K562 (cell line): ENCODE measurements at regions not wholly inside any gene's neighbourhood (a gene's known extent, or its start where the extent isn't known, plus 50 kb on each side); places are given as distances from the start of the nearest gene placed in this dataset.

Experiments used
- ATAC-seq: fragments of 200-7000 bp; cut with Tn5 transposase; 3 replicates; pipeline ENCODE4 v1.9.1; 2020; ENCODE audit warnings: moderate library complexity
- BruUV-seq: library from RNA; stranded (reverse); fragments of 400-500 nt; replicated peaks from 2 replicates; lab custom pipeline; 2021; lab: Mats Ljungman, UMichigan
- CTCF ChIA-PET: fragments of 300-600 bp; formaldehyde crosslinking; extraction: SDS; loops from one replicate; lab custom pipeline; 2021; ENCODE audit warnings: low intra/inter-chr PET ratio; lab: Yijun Ruan, JAX
- POLR2A ChIA-PET: fragments of 300-600, 350-650 bp; sonication (Branson Sonifier 250); formaldehyde crosslinking; extraction: SDS; loops from one replicate; lab custom pipeline; 2021; ENCODE audit warnings: antibody characterized with exemption, inconsistent platforms; lab: Yijun Ruan, JAX
- DNase-seq, 4 experiments: peaks; one replicate each; pipeline versions ENCODE4 v3.0.0 to v3.0.0-alpha.2; 2011 to 2018; ENCODE audit warnings: low spot score in 3 of 4, mixed read lengths in 3 of 4; ENCODE audit errors: extremely low read depth in 1 of 4
- FAIRE-seq: peaks from 2 replicates; lab custom pipeline; 2011; peaks lifted over from hg19 to GRCh38; lab: Jason Lieb, UNC
- H2AFZ ChIP-seq: 2 replicates; pipeline ENCODE4 v1.6.0; 2011; ENCODE audit warnings: low read depth, low read length, control low read depth, inconsistent platforms
- H3K27ac ChIP-seq: fragments of 200-600 bp; 3 replicates; pipeline ENCODE4 v1.8.0; 2011; ENCODE audit warnings: low read depth, mild to moderate bottlenecking, control low read depth, inconsistent platforms, low read length, moderate library complexity, mixed read lengths; ENCODE audit errors: extremely low read depth
- H3K27me3 ChIP-seq, 2 experiments: fragments of 300-600 bp in 1 of 2; 2 replicates in 1 of 2; 3 replicates in 1 of 2; pipeline versions ENCODE4 v1.6.0 to v1.8.0; 2011; ENCODE audit warnings: inconsistent platforms in 2 of 2, low read length in 2 of 2, mild to moderate bottlenecking in 1 of 2, mixed read lengths in 1 of 2, moderate library complexity in 1 of 2; ENCODE audit not compliant: control insufficient read depth in 2 of 2, insufficient read depth in 2 of 2
- H3K36me3 ChIP-seq: fragments of 300-600 bp; 3 replicates; pipeline ENCODE4 v1.8.0; 2011; ENCODE audit warnings: mild to moderate bottlenecking, low read length, inconsistent platforms; ENCODE audit not compliant: control insufficient read depth, insufficient read depth
- H3K4me1 ChIP-seq, 2 experiments: fragments of 200-600 bp in 1 of 2; replicated peaks in 1 of 2; 2 replicates in 1 of 2; 3 replicates in 1 of 2; pipeline versions ENCODE4 v1.5.1 to v1.8.0; 2011; ENCODE audit warnings: inconsistent platforms in 2 of 2, low read length in 2 of 2, mild to moderate bottlenecking in 1 of 2, mixed read lengths in 1 of 2, moderate library complexity in 1 of 2; ENCODE audit not compliant: control insufficient read depth in 2 of 2, insufficient read depth in 2 of 2
- H3K4me2 ChIP-seq: 2 replicates; pipeline ENCODE4 v1.6.1; 2011; ENCODE audit warnings: low read length, control low read depth, inconsistent platforms, mixed read lengths; ENCODE audit not compliant: insufficient read depth
- H3K4me3 ChIP-seq: fragments of 200-600 bp; sonication (generic), shearing (Covaris generic); 2 replicates; pipeline ENCODE4 v1.5.1; 2016; ENCODE audit warnings: control low read depth, inconsistent platforms
- H3K79me2 ChIP-seq: fragments of 200-600 bp; 3 replicates; pipeline ENCODE4 v1.8.0; 2011; ENCODE audit warnings: low read length, inconsistent platforms; ENCODE audit not compliant: control insufficient read depth, insufficient read depth
- H3K9ac ChIP-seq, 2 experiments: 2 replicates each; pipeline versions ENCODE4 v1.6.0 to v1.6.1; 2011; ENCODE audit warnings: low read depth in 2 of 2, low read length in 2 of 2, control low read depth in 1 of 2, inconsistent platforms in 1 of 2, mild to moderate bottlenecking in 1 of 2, mixed read lengths in 1 of 2; ENCODE audit not compliant: insufficient read depth in 1 of 2
- H3K9me1 ChIP-seq: one replicate; pipeline ENCODE4 v1.6.0; 2011; ENCODE audit warnings: inconsistent platforms, mild to moderate bottlenecking, low read length, moderate library complexity; ENCODE audit not compliant: control insufficient read depth, insufficient read depth
- H3K9me3 ChIP-seq: replicated peaks from 2 replicates; pipeline ENCODE4 v1.5.1; 2011; ENCODE audit warnings: low read depth, low read length, inconsistent platforms; ENCODE audit not compliant: control insufficient read depth, insufficient read depth
- H4K20me1 ChIP-seq: replicated peaks from 2 replicates; pipeline ENCODE4 v1.6.1; 2011; ENCODE audit warnings: low read length, inconsistent platforms, mixed read lengths; ENCODE audit not compliant: control insufficient read depth, insufficient read depth
- ATF7 ChIP-seq: fragments of 450-650 bp; IDR thresholded peaks from 2 replicates; pipeline ENCODE4 v1.7.1; 2014; ENCODE audit warnings: mild to moderate bottlenecking, moderate library complexity
- FOXP1 ChIP-seq: sonication (generic); formaldehyde crosslinking; IDR thresholded peaks from 2 replicates; pipeline ENCODE4 v1.8.0; 2022; ENCODE audit warnings: mild to moderate bottlenecking, missing genetic modification reagents
- FUS ChIP-seq: fragments of 200-400 bp; formaldehyde crosslinking; optimal IDR thresholded peaks from 2 replicates; pipeline ENCODE3; 2017; ENCODE audit warnings: low read depth, low read length
- IFI16 ChIP-seq: fragments of 250-450 bp; sonication (Bioruptor Pico); IDR thresholded peaks from 2 replicates; pipeline ENCODE4 v2.1.2; 2022; ENCODE audit warnings: mild to moderate bottlenecking, inconsistent platforms
- KDM5B ChIP-seq: fragments of 200-600 bp; sonication (generic); IDR thresholded peaks from 2 replicates; pipeline ENCODE4 v1.6.1; 2012; ENCODE audit warnings: low read depth, mild to moderate bottlenecking, moderate library complexity, low read length, control low read depth, inconsistent platforms; ENCODE audit not compliant: insufficient replicate concordance
- KLF13 ChIP-seq: fragments of 450-650 bp; IDR thresholded peaks from 2 replicates; pipeline ENCODE4 v1.6.1; 2016; ENCODE audit warnings: missing genetic modification characterization, low read depth, mild to moderate bottlenecking, missing compliant biosample characterization, moderate library complexity, borderline replicate concordance
- KLF6 ChIP-seq: fragments of 250-450 bp; sonication (Bioruptor Pico); IDR thresholded peaks from 2 replicates; pipeline ENCODE4 v1.4.0; 2020; ENCODE audit warnings: mild to moderate bottlenecking, moderate library complexity, borderline replicate concordance
- MTA3 ChIP-seq: fragments of 450-650 bp; formaldehyde crosslinking; IDR thresholded peaks from 2 replicates; pipeline ENCODE4 v1.6.1; 2017; ENCODE audit warnings: mild to moderate bottlenecking, borderline replicate concordance
- PHB ChIP-seq: fragments of 250-450 bp; sonication (Bioruptor Pico); IDR thresholded peaks from 2 replicates; pipeline ENCODE4 v1.5.0; 2021
- PHB2 ChIP-seq: fragments of 450-650 bp; IDR thresholded peaks from 2 replicates; pipeline ENCODE4 v1.6.1; 2017; ENCODE audit warnings: low read depth
- RHOXF2B ChIP-seq: fragments of 250-450 bp; sonication (Bioruptor Pico); conservative IDR thresholded peaks from 2 replicates; pipeline ENCODE4 v1.5.1; 2021
- TAF7 ChIP-seq: fragments of 450-650 bp; IDR thresholded peaks from 2 replicates; pipeline ENCODE4 v1.6.1; 2016; ENCODE audit warnings: missing genetic modification characterization, missing compliant biosample characterization
- TBP ChIP-seq: optimal IDR thresholded peaks from 2 replicates; pipeline ENCODE3; 2011; ENCODE audit warnings: low read depth, low read length, improper control_type of control experiment
- ZNF695 ChIP-seq: fragments of 450-650 bp; formaldehyde crosslinking; IDR thresholded peaks from 2 replicates; pipeline ENCODE4 v1.4.0; 2020; ENCODE audit warnings: mild to moderate bottlenecking, moderate library complexity
- ZSCAN29 ChIP-seq: fragments of 450-650 bp; IDR thresholded peaks from 2 replicates; pipeline ENCODE4 v1.6.1; 2017
- WGBS: fragments of 100-300 bp; shearing (Covaris generic); methylation state at CpG from one replicate; pipeline ENCODE4 v1.1.6; 2016; ENCODE audit warnings: low coverage, mixed read lengths; ENCODE audit not compliant: insufficient coverage; ENCODE audit errors: missing lambda C conversion rate; 5-methylcytosine and 5-hydroxymethylcytosine counted together
- in situ Hi-C: fragments of 300-500 bp; cut with MboI; formaldehyde crosslinking; loops from 4 replicates; pipeline ENCODE4 v1.15.0; 2018; ENCODE audit warnings: inconsistent platforms, mixed read lengths
- intact Hi-C: fragments of 100-400 bp; cut with micrococcal nuclease; formaldehyde crosslinking; loops from 2 replicates; pipeline ENCODE4 v1.14.2; 2022

- peaks cover 0 to 2% of the 10 kb centered on the region in 2 experiments; a peak in 1 of 5 replicates for H3K27me3 ChIP-seq
- H3K9me1 ChIP-seq = no peaks in the 10 kb centered on the region
- H3K36me3 ChIP-seq = no peaks in the 10 kb centered on the region
- H3K27ac ChIP-seq = no peak overlapping the region
- POLR2A ChIA-PET = interaction anchor here (1.0 kb wide), 1 partner anchor 180 kb away, joined by 3 read pairs; the partner anchor contains the start of gene EGR2
- no peak overlapping the region for H3K4me3 ChIP-seq
- intact Hi-C loops = no loop called here
- no peak overlapping the region for H3K4me2 ChIP-seq
- 0% methylated on average over 1 of the region's 1 CpG for WGBS
- DNase-seq (no peak), ATAC-seq (no peak), FAIRE-seq (no peak)
- H3K9ac ChIP-seq = no peak overlapping the region
- CTCF ChIA-PET = no interaction called here
- no peaks in the 10 kb centered on the region for H3K79me2 ChIP-seq
- no TSS peak for BruUV-seq
- TF ChIP-seq RHOXF2B (CRISPR knock-in tag) = no peak
- TF ChIP-seq TAF7 (tag) = no peak
- TF ChIP-seq KDM5B = no peak
- no peak for TF ChIP-seq ATF7
- no peak for TF ChIP-seq KLF6 (CRISPR knock-in tag)
- no peak for TF ChIP-seq PHB2
- TF ChIP-seq TBP = no peak
- TF ChIP-seq ZSCAN29 = no peak
- no peak for TF ChIP-seq MTA3
- TF ChIP-seq FUS = no peak
- TF ChIP-seq IFI16 (CRISPR knock-in tag) = no peak
- no peak for TF ChIP-seq PHB (CRISPR knock-in tag)
- TF ChIP-seq FOXP1 = no peak
- no peak for TF ChIP-seq ZNF695 (CRISPR knock-in tag)
- TF ChIP-seq KLF13 = no peak
- H3K4me1 ChIP-seq = no peaks in the 10 kb centered on the region
- H2AFZ ChIP-seq = no peak overlapping the region
- H3K9me3 ChIP-seq = no peaks in the 10 kb centered on the region
- in situ Hi-C loops = no loop called here
- H4K20me1 ChIP-seq = no peaks in the 10 kb centered on the region
These were observed 136.6 kb upstream of the NRBF2 start for GRCh38 chr10:62996516-62996915.
